GM12878 (cell line): ENCODE measurements at regions not wholly inside any gene's neighbourhood (a gene's known extent, or its start where the extent isn't known, plus 50 kb on each side); places are given as distances from the start of the nearest gene placed in this dataset.

Source experiments
- ATAC-seq: fragments of 200-7000 bp; cut with Tn5 transposase; 3 replicates; pipeline ENCODE4 v1.9.1; 2020; ENCODE audit warnings: mild to moderate bottlenecking, moderate library complexity
- BruUV-seq: library from RNA; stranded (reverse); fragments of 400-500 nt; replicated peaks from 2 replicates; lab custom pipeline; 2021; lab: Mats Ljungman, UMichigan
- CTCF ChIA-PET: fragments of 300-600 bp; sonication (Branson Sonifier 250); formaldehyde crosslinking; extraction: SDS; loops from one replicate; lab custom pipeline; 2021; ENCODE audit warnings: inconsistent platforms; lab: Yijun Ruan, JAX
- POLR2A ChIA-PET: fragments of 350-600 bp; formaldehyde crosslinking; extraction: SDS; loops from one replicate; lab custom pipeline; 2021; ENCODE audit warnings: inconsistent platforms; lab: Charles Lee
- RAD21 ChIA-PET: fragments of 300-600 bp; sonication (Branson Sonifier 250); formaldehyde crosslinking; loops from one replicate; lab custom pipeline; 2023; ENCODE audit warnings: antibody characterized with exemption; ENCODE audit not compliant: unreplicated experiment; lab: Charles Lee
- SMC1A ChIA-PET: fragments of 300-600 bp; sonication (Branson Sonifier 250); formaldehyde crosslinking; loops from one replicate; lab custom pipeline; 2023; ENCODE audit not compliant: unreplicated experiment, uncharacterized antibody; lab: Charles Lee
- DNase-seq: peaks from one replicate; pipeline ENCODE4 v3.0.0-alpha.2; 2011; ENCODE audit warnings: low read depth, low spot score
- FAIRE-seq: peaks from 3 replicates; lab custom pipeline; 2011; peaks lifted over from hg19 to GRCh38; lab: Jason Lieb, UNC
- H2AFZ ChIP-seq: 2 replicates; pipeline ENCODE4 v1.6.0; 2011; ENCODE audit warnings: low read depth, low read length, control low read depth; ENCODE audit not compliant: control insufficient read depth
- H3K27ac ChIP-seq: 2 replicates; pipeline ENCODE4 v1.5.1; 2011; ENCODE audit warnings: control low read depth; ENCODE audit not compliant: control insufficient read depth, insufficient read depth
- H3K27me3 ChIP-seq, 2 experiments: replicated peaks in 1 of 2; 2 replicates each; pipeline versions ENCODE4 v1.6.0 to v1.6.1; 2011; ENCODE audit warnings: low read length in 1 of 2; ENCODE audit not compliant: control insufficient read depth in 2 of 2, insufficient read depth in 2 of 2
- H3K36me3 ChIP-seq, 2 experiments: 2 replicates each; pipeline ENCODE4 v1.5.1; 2011; ENCODE audit warnings: low read length in 1 of 2; ENCODE audit not compliant: control insufficient read depth in 2 of 2, insufficient read depth in 2 of 2
- H3K4me1 ChIP-seq: 2 replicates; pipeline ENCODE4 v1.6.1; 2011; ENCODE audit warnings: mild to moderate bottlenecking, low read length, moderate library complexity, mixed read lengths; ENCODE audit not compliant: control insufficient read depth, insufficient read depth
- H3K4me2 ChIP-seq: 2 replicates; pipeline ENCODE4 v1.6.0; 2011; ENCODE audit warnings: control low read depth; ENCODE audit not compliant: control insufficient read depth, insufficient read depth
- H3K4me3 ChIP-seq: fragments of 200-600 bp; sonication (generic); 2 replicates; pipeline ENCODE4 v1.5.1; 2016
- H3K79me2 ChIP-seq: 2 replicates; pipeline ENCODE4 v1.6.0; 2011; ENCODE audit warnings: low read length; ENCODE audit not compliant: control insufficient read depth, insufficient read depth
- H3K9ac ChIP-seq: 2 replicates; pipeline ENCODE4 v1.8.0; 2011; ENCODE audit warnings: low read length, control low read depth, mixed read lengths; ENCODE audit not compliant: control insufficient read depth, insufficient read depth
- H3K9me3 ChIP-seq: replicated peaks from 3 replicates; pipeline ENCODE4 v1.5.1; 2011; ENCODE audit warnings: mild to moderate bottlenecking, low read length; ENCODE audit not compliant: control insufficient read depth, insufficient read depth
- H4K20me1 ChIP-seq: 2 replicates; pipeline ENCODE4 v1.6.0; 2011; ENCODE audit not compliant: control insufficient read depth, insufficient read depth
- ESRRA ChIP-seq: IDR thresholded peaks from 2 replicates; pipeline ENCODE4 v1.6.1; 2012; ENCODE audit warnings: mild to moderate bottlenecking, low read length, improper control_type of control experiment
- JUNB ChIP-seq: IDR thresholded peaks from 2 replicates; pipeline ENCODE4 v1.6.1; 2016; ENCODE audit warnings: antibody characterized with exemption, mild to moderate bottlenecking
- NFXL1 ChIP-seq: fragments of 450-650 bp; IDR thresholded peaks from 2 replicates; pipeline ENCODE4 v1.6.1; 2017; ENCODE audit warnings: antibody characterized with exemption, mild to moderate bottlenecking, borderline replicate concordance
- POLR2A ChIP-seq: IDR thresholded peaks from 2 replicates; pipeline ENCODE4 v1.6.1; 2011; ENCODE audit warnings: low read depth, mild to moderate bottlenecking, low read length
- POLR2AphosphoS2 ChIP-seq: IDR thresholded peaks from 2 replicates; pipeline ENCODE4 v1.6.1; 2011; ENCODE audit warnings: low read depth, mild to moderate bottlenecking, low read length, improper control_type of control experiment, moderate library complexity
- SIX5 ChIP-seq: IDR thresholded peaks from 2 replicates; pipeline ENCODE4 v1.6.1; 2011; ENCODE audit warnings: mild to moderate bottlenecking, low read depth, low read length, moderate library complexity; ENCODE audit not compliant: severe bottlenecking
- SPI1 ChIP-seq: IDR thresholded peaks from 2 replicates; pipeline ENCODE4 v1.6.1; 2011; ENCODE audit warnings: low read depth, mild to moderate bottlenecking, low read length, moderate library complexity, borderline replicate concordance; ENCODE audit not compliant: insufficient read depth
- WGBS: methylation state at CpG from one replicate; pipeline ENCODE4 v1.1.6; 2016; ENCODE audit warnings: low lambda C conversion rate; ENCODE audit not compliant: insufficient replicate concordance, insufficient coverage; ENCODE audit errors: missing lambda C conversion rate; 5-methylcytosine and 5-hydroxymethylcytosine counted together
- in situ Hi-C: fragments of 300-500 bp; cut with MboI; formaldehyde crosslinking; loops from 9 replicates; pipeline ENCODE4 v1.14.3; 2018; ENCODE audit warnings: mixed read lengths
- intact Hi-C: fragments of 100-400 bp; cut with micrococcal nuclease; formaldehyde crosslinking; loops from one replicate; pipeline ENCODE4 v1.14.2; 2022; ENCODE audit not compliant: unreplicated experiment
- TF ChIP-seq, protein P1 (sequence below): fragments of 450-650 bp; formaldehyde crosslinking; IDR thresholded peaks from 2 replicates; pipeline ENCODE4 v1.4.0; 2022; ENCODE audit warnings: mild to moderate bottlenecking, moderate library complexity
- TF ChIP-seq, protein P2 (sequence below): IDR thresholded peaks from 2 replicates; pipeline ENCODE4 v1.6.1; 2011; ENCODE audit warnings: mild to moderate bottlenecking, low read depth, low read length, moderate library complexity; ENCODE audit not compliant: insufficient replicate concordance
- TF ChIP-seq, protein P3 (sequence below): fragments of 450-650 bp; IDR thresholded peaks from 2 replicates; pipeline ENCODE4 v1.6.1; 2017; ENCODE audit warnings: mild to moderate bottlenecking, low read depth, inconsistent platforms; ENCODE audit not compliant: poor library complexity, severe bottlenecking

DNA sequence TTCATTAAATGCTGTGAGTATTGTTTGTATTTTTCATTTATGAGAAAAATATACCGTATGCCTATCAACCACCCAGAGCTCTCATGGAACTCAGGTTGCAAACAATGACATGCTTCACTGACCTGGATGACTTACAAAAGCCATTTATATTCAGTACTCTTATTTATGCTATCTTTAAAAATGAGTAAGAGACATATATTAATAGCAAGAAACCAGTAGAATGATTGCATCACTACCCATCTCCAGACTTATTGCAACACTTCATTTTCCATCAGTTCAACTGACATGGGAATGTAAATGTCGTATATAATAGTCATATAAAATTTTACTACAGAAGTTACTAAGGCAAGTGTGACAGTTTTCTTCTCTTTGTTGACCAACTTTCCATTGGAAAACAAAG, 69.1 kb downstream of the OTP start:
- H3K4me2 ChIP-seq: no peak overlapping the region
- no peak overlapping the region for H3K9ac ChIP-seq
- H2AFZ ChIP-seq: no peak overlapping the region
- no peaks in the 10 kb centered on the region for H4K20me1 ChIP-seq
- FAIRE-seq (no peak), DNase-seq (no peak), ATAC-seq (no peak)
- no peaks in the 10 kb centered on the region for H3K9me3 ChIP-seq
- BruUV-seq: no TSS peak
- WGBS: 89% methylated on average over 2 of the region's 2 CpGs
- RAD21 ChIA-PET: no interaction called here
- no peak overlapping the region for H3K27ac ChIP-seq
- H3K27me3 ChIP-seq: no peaks in the 10 kb centered on the region
- no peak overlapping the region for H3K4me3 ChIP-seq
- CTCF ChIA-PET: interaction anchor here (1.2 kb wide), 1 partner anchor 11 kb away, joined by 3 read pairs; no protein-coding TSS in a partner anchor
- POLR2A ChIA-PET: no interaction called here
- no peaks in the 10 kb centered on the region for H3K79me2 ChIP-seq
- H3K36me3 ChIP-seq: no peaks in the 10 kb centered on the region
- in situ Hi-C loops: no loop called here
- no peaks in the 10 kb centered on the region for H3K4me1 ChIP-seq
- peak; percentile 32; the same call in 1 of the 2 replicates for TF ChIP-seq JUNB
- no peak for TF ChIP-seq SIX5
- SMC1A ChIA-PET: no interaction called here
- intact Hi-C loops: no loop called here

DNA sequence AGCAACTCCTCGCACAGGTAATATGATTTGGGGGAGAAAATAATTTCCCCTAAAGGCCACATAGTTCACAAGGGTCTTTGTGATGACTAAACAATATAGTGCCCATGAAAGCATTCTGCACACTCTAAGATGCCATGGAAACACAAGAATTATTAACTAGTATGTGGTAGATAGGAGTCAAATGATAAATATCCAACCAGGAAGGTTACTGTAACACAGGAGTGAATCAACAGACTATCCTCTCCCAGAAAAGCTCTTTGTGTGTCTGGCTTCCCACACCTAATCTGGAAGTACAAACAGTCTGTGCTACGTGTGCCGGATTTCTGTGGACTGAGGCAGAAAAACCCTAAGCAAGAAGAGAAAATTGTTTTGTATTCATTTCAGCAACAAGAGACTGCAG, 70.0 kb downstream of the OTP start:
- in situ Hi-C loops (no loop called here), intact Hi-C loops (no loop called here)
- Histone ChIP-seq H3K9me3 (no peaks in the 10 kb centered on the region), H4K20me1 (no peaks in the 10 kb centered on the region), H3K27ac (no peak overlapping the region), H3K9ac (no peak overlapping the region), H3K79me2 (no peaks in the 10 kb centered on the region), H3K4me2 (no peak overlapping the region), H2AFZ (no peak overlapping the region), H3K36me3 (no peaks in the 10 kb centered on the region), H3K27me3 (no peaks in the 10 kb centered on the region), H3K4me1 (no peaks in the 10 kb centered on the region), H3K4me3 (no peak overlapping the region)
- ChIA-PET SMC1A (no interaction called here), RAD21 (no interaction called here), CTCF (no interaction called here), POLR2A (no interaction called here)
- 60% methylated on average over 3 of the region's 3 CpGs for WGBS
- FAIRE-seq: no peak
- BruUV-seq: no TSS peak
- ATAC-seq: no peak
- DNase-seq: no peak
- TF ChIP-seq NFXL1: no peak
- no peak for TF ChIP-seq POLR2A
- TF ChIP-seq, protein P1, sequence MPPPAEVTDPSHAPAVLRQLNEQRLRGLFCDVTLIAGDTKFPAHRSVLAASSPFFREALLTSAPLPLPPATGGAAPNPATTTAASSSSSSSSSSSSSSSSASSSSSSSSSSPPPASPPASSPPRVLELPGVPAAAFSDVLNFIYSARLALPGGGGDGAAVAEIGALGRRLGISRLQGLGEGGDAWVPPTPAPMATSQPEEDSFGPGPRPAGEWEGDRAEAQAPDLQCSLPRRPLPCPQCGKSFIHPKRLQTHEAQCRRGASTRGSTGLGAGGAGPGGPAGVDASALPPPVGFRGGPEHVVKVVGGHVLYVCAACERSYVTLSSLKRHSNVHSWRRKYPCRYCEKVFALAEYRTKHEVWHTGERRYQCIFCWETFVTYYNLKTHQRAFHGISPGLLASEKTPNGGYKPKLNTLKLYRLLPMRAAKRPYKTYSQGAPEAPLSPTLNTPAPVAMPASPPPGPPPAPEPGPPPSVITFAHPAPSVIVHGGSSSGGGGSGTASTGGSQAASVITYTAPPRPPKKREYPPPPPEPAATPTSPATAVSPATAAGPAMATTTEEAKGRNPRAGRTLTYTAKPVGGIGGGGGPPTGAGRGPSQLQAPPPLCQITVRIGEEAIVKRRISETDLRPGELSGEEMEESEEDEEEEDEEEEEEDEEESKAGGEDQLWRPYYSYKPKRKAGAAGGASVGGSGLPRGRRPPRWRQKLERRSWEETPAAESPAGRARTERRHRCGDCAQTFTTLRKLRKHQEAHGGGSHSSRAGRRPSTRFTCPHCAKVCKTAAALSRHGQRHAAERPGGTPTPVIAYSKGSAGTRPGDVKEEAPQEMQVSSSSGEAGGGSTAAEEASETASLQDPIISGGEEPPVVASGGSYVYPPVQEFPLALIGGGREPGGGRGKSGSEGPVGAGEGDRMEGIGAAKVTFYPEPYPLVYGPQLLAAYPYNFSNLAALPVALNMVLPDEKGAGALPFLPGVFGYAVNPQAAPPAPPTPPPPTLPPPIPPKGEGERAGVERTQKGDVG (CRISPR knock-in tag): no peak
- TF ChIP-seq, protein P2, sequence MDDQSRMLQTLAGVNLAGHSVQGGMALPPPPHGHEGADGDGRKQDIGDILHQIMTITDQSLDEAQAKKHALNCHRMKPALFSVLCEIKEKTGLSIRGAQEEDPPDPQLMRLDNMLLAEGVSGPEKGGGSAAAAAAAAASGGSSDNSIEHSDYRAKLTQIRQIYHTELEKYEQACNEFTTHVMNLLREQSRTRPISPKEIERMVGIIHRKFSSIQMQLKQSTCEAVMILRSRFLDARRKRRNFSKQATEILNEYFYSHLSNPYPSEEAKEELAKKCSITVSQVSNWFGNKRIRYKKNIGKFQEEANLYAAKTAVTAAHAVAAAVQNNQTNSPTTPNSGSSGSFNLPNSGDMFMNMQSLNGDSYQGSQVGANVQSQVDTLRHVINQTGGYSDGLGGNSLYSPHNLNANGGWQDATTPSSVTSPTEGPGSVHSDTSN: no peak
- no peak for TF ChIP-seq ESRRA
- TF ChIP-seq, protein P3, sequence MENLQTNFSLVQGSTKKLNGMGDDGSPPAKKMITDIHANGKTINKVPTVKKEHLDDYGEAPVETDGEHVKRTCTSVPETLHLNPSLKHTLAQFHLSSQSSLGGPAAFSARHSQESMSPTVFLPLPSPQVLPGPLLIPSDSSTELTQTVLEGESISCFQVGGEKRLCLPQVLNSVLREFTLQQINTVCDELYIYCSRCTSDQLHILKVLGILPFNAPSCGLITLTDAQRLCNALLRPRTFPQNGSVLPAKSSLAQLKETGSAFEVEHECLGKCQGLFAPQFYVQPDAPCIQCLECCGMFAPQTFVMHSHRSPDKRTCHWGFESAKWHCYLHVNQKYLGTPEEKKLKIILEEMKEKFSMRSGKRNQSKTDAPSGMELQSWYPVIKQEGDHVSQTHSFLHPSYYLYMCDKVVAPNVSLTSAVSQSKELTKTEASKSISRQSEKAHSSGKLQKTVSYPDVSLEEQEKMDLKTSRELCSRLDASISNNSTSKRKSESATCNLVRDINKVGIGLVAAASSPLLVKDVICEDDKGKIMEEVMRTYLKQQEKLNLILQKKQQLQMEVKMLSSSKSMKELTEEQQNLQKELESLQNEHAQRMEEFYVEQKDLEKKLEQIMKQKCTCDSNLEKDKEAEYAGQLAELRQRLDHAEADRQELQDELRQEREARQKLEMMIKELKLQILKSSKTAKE: no peak
- TF ChIP-seq POLR2AphosphoS2: no peak
- no peak for TF ChIP-seq SPI1
